ENCODE measurements at regions not wholly inside any gene's neighbourhood (a gene's known extent, or its start where the extent isn't known, plus 50 kb on each side); places are given as distances from the start of the nearest gene placed in this dataset.

GRCh38 chr21:20186186-20186585 lies 812.0 kb upstream of the NCAM2 start (continued):
- TF ChIP-seq MAX (IDR thresholded peaks at IDR 0.05) (no peak), JUND (IDR thresholded peaks at IDR 0.05) (no peak)

- Histone ChIP-seq H3K36me3 (ENCODE audit: control insufficient read depth in 1 of 2, insufficient read depth in 2 of 2, low read length in 2 of 2) (no peaks in the 10 kb centered on the region), H3K27ac (ENCODE audit: low read depth, low read length) (no peak overlapping the region), H3K9me2 (ENCODE audit: insufficient read depth) (no peaks in the 10 kb centered on the region), H3K4me3 (replicated peaks in 1 of 2; ENCODE audit: low read depth in 1 of 2, low read length in 2 of 2) (no peak overlapping the region), H3K9me3 (ENCODE audit: control insufficient read depth in 1 of 2, insufficient read depth in 1 of 2, low read depth in 1 of 2, low read length in 2 of 2) (peaks cover 14 to 21% of the 10 kb centered on the region in 2 experiments; a peak in 3 of 4 replicates), H3K9ac (ENCODE audit: low read length) (no peak overlapping the region), H3K4me2 (ENCODE audit: low read length) (no peak overlapping the region), H3K79me2 (ENCODE audit: insufficient read depth, low read length) (no peaks in the 10 kb centered on the region), H4K20me1 (ENCODE audit: insufficient read depth) (no peaks in the 10 kb centered on the region), H3K4me1 (ENCODE audit: control insufficient read depth in 1 of 2, insufficient read depth in 2 of 2, low read length in 2 of 2) (no peaks in the 10 kb centered on the region), H3K27me3 (ENCODE audit: insufficient read depth, low read length) (no peaks in the 10 kb centered on the region), H2AFZ (ENCODE audit: low read depth, low read length, poor library complexity, severe bottlenecking) (no peak overlapping the region)
- intact Hi-C loops (cut with micrococcal nuclease), result no loop called here
- TF ChIP-seq EZH2phosphoT487 (IDR thresholded peaks at IDR 0.05; ENCODE audit: borderline replicate concordance) (no peak), RAD21 (IDR thresholded peaks at IDR 0.05; ENCODE audit: low read depth) (no peak), ZNF274 (IDR thresholded peaks at IDR 0.05; ENCODE audit: low read depth, low read length) (no peak), ZFX (IDR thresholded peaks at IDR 0.05) (no peak), FOSL1 (IDR thresholded peaks at IDR 0.05; ENCODE audit: low read depth) (no peak), SP1 (IDR thresholded peaks at IDR 0.05; ENCODE audit: low read depth) (no peak), EGR1 (IDR thresholded peaks at IDR 0.05; ENCODE audit: low read depth) (no peak), CTCF (IDR thresholded peaks at IDR 0.05 in 2 of 3, conservative IDR thresholded peaks at IDR 0.05 in 1 of 3; ENCODE audit: borderline replicate concordance in 1 of 3, insufficient read depth in 1 of 3, low read depth in 2 of 3, low read length in 2 of 3) (no peak), SRF (IDR thresholded peaks at IDR 0.05; ENCODE audit: low read depth) (no peak), YY1 (IDR thresholded peaks at IDR 0.05; ENCODE audit: extremely low read depth, insufficient replicate concordance, low read depth, low read length) (no peak), POLR2A (IDR thresholded peaks at IDR 0.05; ENCODE audit: borderline replicate concordance, extremely low read depth, insufficient read depth, insufficient read length) (no peak), MAX (IDR thresholded peaks at IDR 0.05) (no peak), CBX3 (IDR thresholded peaks at IDR 0.05; ENCODE audit: low read depth) (no peak), JUND (IDR thresholded peaks at IDR 0.05) (no peak), SIN3A (IDR thresholded peaks at IDR 0.05; ENCODE audit: low read depth) (no peak), CEBPB (IDR thresholded peaks at IDR 0.05; ENCODE audit: low read depth) (no peak), REST (IDR thresholded peaks at IDR 0.05; ENCODE audit: low read depth) (no peak), ATF3 (IDR thresholded peaks at IDR 0.05) (no peak), EZH2 (IDR thresholded peaks at IDR 0.05) (no peak), ZBTB33 (IDR thresholded peaks at IDR 0.05; ENCODE audit: extremely low read depth, insufficient replicate concordance, low read length) (no peak)
- RAD21 ChIA-PET (ENCODE audit: low non-redundant PET in 1 of 2, low total read pairs in 2 of 2, uncharacterized antibody in 2 of 2, unreplicated experiment in 2 of 2), result no interaction called here
- ATAC-seq, result no peak
- POLR2A ChIA-PET, result no interaction called here
- BruUV-seq (replicated peaks), result no TSS peak
- DNase-seq (ENCODE audit: low read depth, low spot score), result no peak
- CTCF ChIA-PET, result no interaction called here
These were observed 811.2 kb upstream of the NCAM2 start for GRCh38 chr21:20187028-20187427.

Data from HCT116 (cell line).